GM21529 (cell line): ENCODE measurements at regions not wholly inside any gene's neighbourhood (a gene's known extent, or its start where the extent isn't known, plus 50 kb on each side); places are given as distances from the start of the nearest gene placed in this dataset.
"Not testable (repeated sequence)": the region's sequence is repeated elsewhere in the genome, so short reads cannot be mapped to it uniquely, and the experiment has no call there.

ENCODE experiments used
- ATAC-seq: cut with Tn5 transposase; IDR thresholded peaks from one replicate; pipeline ENCODE4 v1.9.1; 2021; ENCODE audit not compliant: unreplicated experiment

- no peak for ATAC-seq
These were observed 181.4 kb upstream of the PCDH7 start for GRCh38 chr4:30538794-30539193.

- no peak for ATAC-seq
These were observed 177.1 kb upstream of the PCDH7 start for GRCh38 chr4:30543057-30543456.

- ATAC-seq: no peak
These were observed 167.0 kb upstream of the PCDH7 start for GRCh38 chr4:30553151-30553550.

GRCh38 chr4:30553706-30554105, 166.5 kb upstream of the PCDH7 start:
- no peak for ATAC-seq

GRCh38 chr4:30555775-30556174, 164.4 kb upstream of the PCDH7 start:
- no peak for ATAC-seq

GRCh38 chr4:30559481-30559880, 160.7 kb upstream of the PCDH7 start:
- no peak for ATAC-seq

GRCh38 chr4:30586850-30587249, 133.3 kb upstream of the PCDH7 start:
- no peak for ATAC-seq

GRCh38 chr4:30589669-30590068, 130.5 kb upstream of the PCDH7 start:
- not testable (repeated sequence) for ATAC-seq

- ATAC-seq: no peak
These were observed 119.7 kb upstream of the PCDH7 start for GRCh38 chr4:30600246-30601017.

- no peak for ATAC-seq
These were observed 118.9 kb upstream of the PCDH7 start for GRCh38 chr4:30601070-30601865.

- no peak for ATAC-seq
These were observed 114.5 kb upstream of the PCDH7 start for GRCh38 chr4:30605616-30606190.

- ATAC-seq: no peak
These were observed 109.8 kb upstream of the PCDH7 start for GRCh38 chr4:30610361-30610760.

GRCh38 chr4:30614771-30615170, 105.4 kb upstream of the PCDH7 start:
- no peak for ATAC-seq

GRCh38 chr4:30616942-30617646, 103.1 kb upstream of the PCDH7 start:
- ATAC-seq: no peak

- no peak for ATAC-seq
These were observed 102.3 kb upstream of the PCDH7 start for GRCh38 chr4:30617836-30618235.

GRCh38 chr4:30619679-30620078, 100.5 kb upstream of the PCDH7 start:
- ATAC-seq: no peak

GRCh38 chr4:30620711-30621110, 99.5 kb upstream of the PCDH7 start:
- no peak for ATAC-seq

- no peak for ATAC-seq
These were observed 89.7 kb upstream of the PCDH7 start for GRCh38 chr4:30630431-30630830.

GRCh38 chr4:30632751-30633150, 87.4 kb upstream of the PCDH7 start:
- ATAC-seq: no peak

- no peak for ATAC-seq
These were observed 78.8 kb upstream of the PCDH7 start for GRCh38 chr4:30641345-30641744.

GRCh38 chr4:30642567-30642966, 77.6 kb upstream of the PCDH7 start:
- no peak for ATAC-seq
